ENCODE measurements at regions not wholly inside any gene's neighbourhood (a gene's known extent, or its start where the extent isn't known, plus 50 kb on each side); places are given as distances from the start of the nearest gene placed in this dataset.

GRCh38 chr3:6089780-6090179 is 771.1 kb upstream of the GRM7 start:
- Histone ChIP-seq H4K20me1 (replicated peaks; ENCODE audit: control insufficient read depth, extremely low read depth, insufficient read depth, low read length) (no peaks in the 10 kb centered on the region), H3K9me3 (replicated peaks; ENCODE audit: control insufficient read depth, insufficient read depth, low read length) (peaks cover 4% of the 10 kb centered on the region), H3K9me1 (replicated peaks; ENCODE audit: control insufficient read depth, extremely low read depth, insufficient read depth, low read length) (no peaks in the 10 kb centered on the region), H2AFZ (ENCODE audit: low read depth, low read length) (no peak overlapping the region), H3K79me2 (ENCODE audit: control insufficient read depth, insufficient read depth, low read length) (no peaks in the 10 kb centered on the region), H3K36me3 (ENCODE audit: control insufficient read depth in 2 of 2, extremely low read depth in 1 of 2, insufficient read depth in 2 of 2, low read length in 2 of 2) (no peaks in the 10 kb centered on the region), H3K4me1 (ENCODE audit: control insufficient read depth, extremely low read depth, insufficient read depth, low read length) (no peaks in the 10 kb centered on the region), H3K4me3 (replicated peaks in 1 of 3; ENCODE audit: insufficient read depth in 1 of 3, low read depth in 1 of 3, low read length in 3 of 3) (no peak overlapping the region), H3K27ac (ENCODE audit: insufficient read depth, low read depth, low read length) (no peak overlapping the region), H3K9ac (replicated peaks; ENCODE audit: extremely low read depth, insufficient read depth, low read length) (no peak overlapping the region), H3K27me3 (ENCODE audit: control insufficient read depth in 2 of 2, insufficient read depth in 2 of 2, low read length in 2 of 2) (no peaks in the 10 kb centered on the region), H3K4me2 (ENCODE audit: insufficient read depth, low read length) (no peak overlapping the region)
- BruUV-seq (replicated peaks): no TSS peak
- CTCF ChIA-PET: no interaction called here
- dilution Hi-C loops (cut with MboI; ENCODE audit: extremely low pct_ligation_motif_present, low sequenced_read_pairs) (no loop called here), intact Hi-C loops (cut with micrococcal nuclease) (no loop called here)
- TF ChIP-seq, protein P1, sequence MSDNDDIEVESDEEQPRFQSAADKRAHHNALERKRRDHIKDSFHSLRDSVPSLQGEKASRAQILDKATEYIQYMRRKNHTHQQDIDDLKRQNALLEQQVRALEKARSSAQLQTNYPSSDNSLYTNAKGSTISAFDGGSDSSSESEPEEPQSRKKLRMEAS (IDR thresholded peaks at IDR 0.05; ENCODE audit: insufficient read depth, insufficient read length): no peak
- TF ChIP-seq FOS (IDR thresholded peaks at IDR 0.05; ENCODE audit: borderline replicate concordance, insufficient read depth, low read length): no peak
- TF ChIP-seq MYC (IDR thresholded peaks at IDR 0.05; ENCODE audit: low read depth, low read length): no peak
- TF ChIP-seq POLR2A (IDR thresholded peaks at IDR 0.05; ENCODE audit: low read depth, low read length): no peak
- no peak for TF ChIP-seq GATA2 (IDR thresholded peaks at IDR 0.05; ENCODE audit: insufficient read depth, insufficient read length, low read depth, low read length)
- TF ChIP-seq POLR2AphosphoS5 (IDR thresholded peaks at IDR 0.05; ENCODE audit: insufficient read depth, low read depth, low read length): no peak
- no peak for TF ChIP-seq JUN (IDR thresholded peaks at IDR 0.05; ENCODE audit: borderline replicate concordance, insufficient read depth, insufficient read length, low read depth)
- no peak for TF ChIP-seq CTCF (IDR thresholded peaks at IDR 0.05; ENCODE audit: extremely low read depth in 1 of 2, insufficient read depth in 1 of 2, low read depth in 1 of 2, low read length in 2 of 2)
- TF ChIP-seq EZH2 (IDR thresholded peaks at IDR 0.05; ENCODE audit: borderline replicate concordance, low read depth, low read length, severe bottlenecking): no peak
- FAIRE-seq: no peak
- no peak for DNase-seq (ENCODE audit: low read depth, low spot score)
- POLR2A ChIA-PET: no interaction called here

All from endothelial cell of umbilical vein (primary cell).